ENCODE measurements at regions not wholly inside any gene's neighbourhood (a gene's known extent, or its start where the extent isn't known, plus 50 kb on each side); places are given as distances from the start of the nearest gene placed in this dataset.
A peak's percentile ranks its signal among the peaks of the same experiment; 100 is the strongest.

- TF ChIP-seq ZNF362 (CRISPR knock-in tag; IDR thresholded peaks at IDR 0.05; ENCODE audit: borderline replicate concordance) = peak; percentile 66; the same call in 1 of the 2 replicates
- peak; percentile 81 for TF ChIP-seq EHMT2 (IDR thresholded peaks at IDR 0.05; ENCODE audit: borderline replicate concordance, low read depth, low read length)
- no peak for TF ChIP-seq ZNF687 (CRISPR knock-in tag; IDR thresholded peaks at IDR 0.05)
- TF ChIP-seq MLX (CRISPR knock-in tag; IDR thresholded peaks at IDR 0.05) = peak; percentile 56; the same call in 1 of the 2 replicates
- TF ChIP-seq FOXP4 (CRISPR knock-in tag; IDR thresholded peaks at IDR 0.05) = peak; percentile 80
- TF ChIP-seq BCL6 (CRISPR knock-in tag; IDR thresholded peaks at IDR 0.05) = peak; percentile 85
- peak; percentile 87 for TF ChIP-seq ZNF503 (CRISPR knock-in tag; IDR thresholded peaks at IDR 0.05)
- peak; percentile 80; the same call in 1 of the 2 replicates for TF ChIP-seq THRA (CRISPR knock-in tag; IDR thresholded peaks at IDR 0.05; ENCODE audit: borderline replicate concordance)
- peak; percentile 98 for TF ChIP-seq ISL2 (CRISPR knock-in tag; IDR thresholded peaks at IDR 0.05)
- TF ChIP-seq PPARG (CRISPR knock-in tag; conservative IDR thresholded peaks at IDR 0.05) = peak; percentile 92
- TF ChIP-seq USF2 (IDR thresholded peaks at IDR 0.05; ENCODE audit: low read depth, low read length) = no peak
- TF ChIP-seq USF2 (CRISPR knock-in tag; IDR thresholded peaks at IDR 0.05; ENCODE audit: borderline replicate concordance) = no peak
- peak; percentile 95 for TF ChIP-seq GATAD2A (CRISPR knock-in tag; IDR thresholded peaks at IDR 0.05)
- TF ChIP-seq CBFB (CRISPR knock-in tag; IDR thresholded peaks at IDR 0.05) = no peak
Observed at GRCh38 chr12:75766263-75767160, 255.1 kb upstream of the KRR1 start (continued).
